Endodermal cell (in vitro differentiated cells): ENCODE measurements at regions not wholly inside any gene's neighbourhood (a gene's known extent, or its start where the extent isn't known, plus 50 kb on each side); places are given as distances from the start of the nearest gene placed in this dataset.

ENCODE experiments used
- DNase-seq: peaks from one replicate; pipeline ENCODE4 v3.0.0-alpha.2; 2017
- H3K27ac ChIP-seq: 2 replicates; pipeline ENCODE4 v1.5.1; 2013; ENCODE audit warnings: mild to moderate bottlenecking, low read depth, low read length, moderate library complexity
- H3K27me3 ChIP-seq: 2 replicates; pipeline ENCODE4 v1.6.1; 2013; ENCODE audit warnings: mild to moderate bottlenecking, low read length, moderate library complexity; ENCODE audit not compliant: insufficient read depth, control insufficient read depth, poor library complexity, severe bottlenecking
- H3K36me3 ChIP-seq: 2 replicates; pipeline ENCODE4 v1.7.0; 2013; ENCODE audit warnings: mild to moderate bottlenecking, low read length, moderate library complexity; ENCODE audit not compliant: control insufficient read depth, insufficient read depth
- H3K4me1 ChIP-seq: one replicate; pipeline ENCODE4 v1.7.0; 2013; ENCODE audit warnings: low read length; ENCODE audit not compliant: control insufficient read depth, insufficient read depth
- H3K4me3 ChIP-seq: 2 replicates; pipeline ENCODE4 v1.5.1; 2013; ENCODE audit warnings: mild to moderate bottlenecking, low read length, moderate library complexity
- H3K9ac ChIP-seq: 2 replicates; pipeline ENCODE4 v1.6.1; 2013; ENCODE audit warnings: mild to moderate bottlenecking, low read length, moderate library complexity; ENCODE audit not compliant: poor library complexity, severe bottlenecking; ENCODE audit errors: extremely low read depth
- H3K9me3 ChIP-seq: 2 replicates; pipeline ENCODE4 v1.6.1; 2013; ENCODE audit warnings: mild to moderate bottlenecking, low read length, moderate library complexity; ENCODE audit not compliant: control insufficient read depth
- H3K27ac Mint-ChIP-seq: 2 replicates; pipeline ENCODE4 v1.8.0; 2020; ENCODE audit warnings: mixed read lengths
- H3K27me3 Mint-ChIP-seq: 2 replicates; pipeline ENCODE4 v1.8.0; 2021; ENCODE audit warnings: mild to moderate bottlenecking, mixed read lengths; ENCODE audit not compliant: insufficient read depth
- H3K36me3 Mint-ChIP-seq: 2 replicates; pipeline ENCODE4 v1.8.0; 2020; ENCODE audit warnings: low read depth, mixed read lengths
- H3K4me1 Mint-ChIP-seq: 2 replicates; pipeline ENCODE4 v1.8.0; 2020; ENCODE audit warnings: mixed read lengths
- H3K4me3 Mint-ChIP-seq: 2 replicates; pipeline ENCODE4 v1.8.0; 2020; ENCODE audit warnings: mild to moderate bottlenecking, moderate library complexity, mixed read lengths
- H3K9me3 Mint-ChIP-seq: 2 replicates; pipeline ENCODE4 v1.8.0; 2020; ENCODE audit warnings: mild to moderate bottlenecking, mixed read lengths
- WGBS, 2 experiments: methylation state at CpG; one replicate each; pipeline versions ENCODE4 v1.1.5 to v1.1.7; 2013; ENCODE audit warnings: missing lambda C conversion rate in 2 of 2, mixed read lengths in 1 of 2; ENCODE audit not compliant: insufficient coverage in 1 of 2, insufficient read length in 1 of 2; 5-methylcytosine and 5-hydroxymethylcytosine counted together
- TF ChIP-seq, protein P1 (sequence below): fragments of 200-600 bp; sonication (generic); conservative IDR thresholded peaks from 2 replicates; pipeline ENCODE4 v1.5.0; 2021; ENCODE audit warnings: antibody characterized with exemption, mild to moderate bottlenecking

DNA sequence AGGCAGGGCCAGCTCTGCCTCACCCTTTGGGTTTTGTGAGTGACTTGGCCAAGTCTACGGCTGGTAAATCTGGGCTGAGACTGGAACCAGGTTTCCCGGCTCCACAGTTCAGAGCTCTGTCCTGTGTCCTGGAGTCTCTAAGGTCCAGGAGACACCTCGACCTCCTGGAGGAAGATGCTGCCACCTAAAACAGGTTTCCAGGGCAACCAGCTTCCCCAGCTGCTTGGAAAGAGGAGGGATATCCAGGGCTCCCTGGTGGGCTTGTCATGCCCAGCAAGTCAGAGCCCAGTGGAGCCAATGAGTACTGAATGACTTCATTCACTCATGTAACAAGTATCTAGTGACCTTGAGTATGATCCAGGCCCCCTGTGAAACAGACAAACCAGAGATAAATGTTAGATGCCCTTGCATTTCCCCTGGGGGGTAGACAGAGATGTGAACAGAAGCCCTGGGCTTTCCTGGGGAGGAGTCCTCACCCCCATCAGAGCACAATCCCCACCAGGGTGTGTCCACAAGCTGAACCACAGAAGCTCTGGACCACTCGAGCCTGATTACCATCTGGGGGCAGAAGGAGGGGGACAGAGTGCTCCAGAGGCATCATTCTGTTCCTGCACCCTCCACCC is 181.2 kb upstream of the RAB4A start:
- no peak overlapping the region for H3K4me3 Mint-ChIP-seq
- Histone ChIP-seq H3K27ac (no peak overlapping the region), H3K27me3 (no peaks in the 10 kb centered on the region), H3K9ac (no peak overlapping the region), H3K36me3 (no peaks in the 10 kb centered on the region), H3K9me3 (no peaks in the 10 kb centered on the region), H3K4me1 (peaks cover 10% of the 10 kb centered on the region), H3K4me3 (no peak overlapping the region)
- no peaks in the 10 kb centered on the region for H3K27me3 Mint-ChIP-seq
- H3K36me3 Mint-ChIP-seq, result no peaks in the 10 kb centered on the region
- H3K4me1 Mint-ChIP-seq, result peaks cover 54% of the 10 kb centered on the region
- DNase-seq, result peak; percentile 54
- WGBS, 2 experiments, result 83 to 95% methylated on average over 3 to 4 of the region's 4 CpGs
- H3K27ac Mint-ChIP-seq, result no peak overlapping the region
- TF ChIP-seq, protein P1, sequence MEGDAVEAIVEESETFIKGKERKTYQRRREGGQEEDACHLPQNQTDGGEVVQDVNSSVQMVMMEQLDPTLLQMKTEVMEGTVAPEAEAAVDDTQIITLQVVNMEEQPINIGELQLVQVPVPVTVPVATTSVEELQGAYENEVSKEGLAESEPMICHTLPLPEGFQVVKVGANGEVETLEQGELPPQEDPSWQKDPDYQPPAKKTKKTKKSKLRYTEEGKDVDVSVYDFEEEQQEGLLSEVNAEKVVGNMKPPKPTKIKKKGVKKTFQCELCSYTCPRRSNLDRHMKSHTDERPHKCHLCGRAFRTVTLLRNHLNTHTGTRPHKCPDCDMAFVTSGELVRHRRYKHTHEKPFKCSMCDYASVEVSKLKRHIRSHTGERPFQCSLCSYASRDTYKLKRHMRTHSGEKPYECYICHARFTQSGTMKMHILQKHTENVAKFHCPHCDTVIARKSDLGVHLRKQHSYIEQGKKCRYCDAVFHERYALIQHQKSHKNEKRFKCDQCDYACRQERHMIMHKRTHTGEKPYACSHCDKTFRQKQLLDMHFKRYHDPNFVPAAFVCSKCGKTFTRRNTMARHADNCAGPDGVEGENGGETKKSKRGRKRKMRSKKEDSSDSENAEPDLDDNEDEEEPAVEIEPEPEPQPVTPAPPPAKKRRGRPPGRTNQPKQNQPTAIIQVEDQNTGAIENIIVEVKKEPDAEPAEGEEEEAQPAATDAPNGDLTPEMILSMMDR, result no peak
- H3K9me3 Mint-ChIP-seq, result peaks cover 2% of the 10 kb centered on the region

DNA sequence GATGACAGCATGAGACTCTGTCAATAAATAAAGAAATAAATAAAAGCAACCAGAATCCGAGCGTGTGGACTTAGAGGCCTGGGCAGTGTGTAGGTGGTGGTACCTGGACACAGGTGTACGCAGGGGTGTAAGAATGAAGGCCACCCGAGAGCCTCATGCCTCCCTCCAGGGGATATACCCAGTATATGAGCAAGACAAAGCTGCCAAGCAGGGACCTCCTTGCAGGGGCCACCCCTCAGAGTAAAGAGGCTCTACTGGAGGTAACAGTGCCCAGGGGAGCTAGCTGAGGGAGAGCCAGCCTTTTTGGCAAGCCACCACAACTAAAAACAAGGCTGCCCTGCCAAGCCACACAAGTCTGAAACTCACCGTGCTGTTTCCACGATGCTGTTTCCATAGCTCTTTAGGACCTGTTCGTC is 179.2 kb upstream of the RAB4A start:
- peak; percentile 62 for DNase-seq
- Histone ChIP-seq H3K9me3 (peaks cover 14% of the 10 kb centered on the region), H3K27me3 (no peaks in the 10 kb centered on the region), H3K4me1 (peaks cover 10% of the 10 kb centered on the region), H3K27ac (no peak overlapping the region), H3K4me3 (no peak overlapping the region), H3K9ac (no peak overlapping the region), H3K36me3 (no peaks in the 10 kb centered on the region)
- Mint-ChIP-seq H3K9me3 (peaks cover 20% of the 10 kb centered on the region), H3K4me1 (peaks cover 59% of the 10 kb centered on the region), H3K27ac (peak overlapping the region; percentile 99), H3K4me3 (no peak overlapping the region), H3K36me3 (no peaks in the 10 kb centered on the region), H3K27me3 (no peaks in the 10 kb centered on the region)
- 86 to 100% methylated on average over 4 to 7 of the region's 7 CpGs for WGBS, 2 experiments
- TF ChIP-seq, protein P1, result no peak

DNA sequence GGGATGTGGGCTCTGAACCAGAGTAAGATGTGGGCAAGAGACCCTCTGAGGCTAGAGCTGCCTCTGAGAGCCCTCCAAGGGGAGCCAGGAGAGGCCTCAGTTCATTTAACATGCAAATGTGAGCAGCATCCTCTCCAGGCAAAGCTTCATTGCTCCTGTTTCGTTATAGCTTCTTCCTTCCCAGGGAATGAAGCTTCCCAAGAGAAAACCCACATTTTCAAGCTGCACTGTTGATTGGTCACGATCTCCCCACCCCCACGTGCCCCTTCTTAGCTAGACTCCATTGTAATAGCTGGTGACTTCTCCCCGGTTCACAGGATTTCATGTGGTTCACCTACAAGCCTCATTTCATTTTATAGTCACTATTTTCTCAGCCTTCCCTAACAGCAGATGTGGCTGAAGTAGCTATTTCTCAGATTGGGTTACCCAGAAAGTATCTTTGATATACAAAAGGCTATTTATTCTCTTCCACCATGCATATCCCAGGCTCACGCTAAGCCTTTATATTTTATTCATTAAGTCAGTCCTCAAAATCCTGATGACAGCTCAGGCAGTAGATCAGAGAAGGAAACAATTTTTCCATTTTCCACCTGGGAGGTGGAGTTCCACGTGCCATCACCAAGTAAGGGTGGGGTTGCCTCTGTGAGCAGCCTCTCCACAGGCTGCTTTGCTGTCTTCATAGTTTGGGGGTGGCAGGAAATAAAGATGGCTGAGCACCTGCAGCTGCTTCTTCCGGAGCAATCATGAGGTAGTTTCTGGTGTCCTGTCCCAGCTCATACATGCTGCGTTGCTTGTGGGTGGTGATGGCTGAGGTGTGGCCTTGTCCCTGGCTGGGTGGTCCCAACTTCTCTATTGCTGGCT is 178.3 kb upstream of the RAB4A start:
- H3K4me3 Mint-ChIP-seq, result peak overlapping the region; percentile 33
- H3K27me3 Mint-ChIP-seq, result no peaks in the 10 kb centered on the region
- peaks cover 64% of the 10 kb centered on the region for H3K4me1 Mint-ChIP-seq
- H3K36me3 Mint-ChIP-seq, result no peaks in the 10 kb centered on the region
- 29 to 52% methylated on average over 3 to 8 of the region's 8 CpGs for WGBS, 2 experiments
- Histone ChIP-seq H3K9me3 (peaks cover 15% of the 10 kb centered on the region), H3K9ac (no peak overlapping the region), H3K4me1 (peaks cover 10% of the 10 kb centered on the region), H3K27me3 (no peaks in the 10 kb centered on the region), H3K27ac (peak overlapping the region; percentile 13), H3K36me3 (no peaks in the 10 kb centered on the region), H3K4me3 (no peak overlapping the region)
- peak; percentile 69 for DNase-seq
- peaks cover 21% of the 10 kb centered on the region for H3K9me3 Mint-ChIP-seq
- peak overlapping the region; percentile 99 for H3K27ac Mint-ChIP-seq
- TF ChIP-seq, protein P1, result no peak
